OCI-LY3 (cell line): ENCODE measurements at regions not wholly inside any gene's neighbourhood (a gene's known extent, or its start where the extent isn't known, plus 50 kb on each side); places are given as distances from the start of the nearest gene placed in this dataset.

Experiments
- CTCF ChIP-seq: fragments of 200-600, 300-600 bp; sonication (generic); IDR thresholded peaks from 2 replicates; pipeline ENCODE4 v1.5.1; 2014; ENCODE audit warnings: antibody characterized with exemption, low read length, low read depth
- EZH2phosphoT487 ChIP-seq: fragments of 200-600 bp; shearing (Covaris generic); IDR thresholded peaks from 2 replicates; pipeline ENCODE4 v1.6.1; 2018; ENCODE audit warnings: antibody characterized with exemption, mixed run types, low read depth

GRCh38 chr17:71900621-71901229, 220.1 kb upstream of the SOX9 start:
- no peak for TF ChIP-seq CTCF
- TF ChIP-seq EZH2phosphoT487: no peak
